ENCODE measurements at regions not wholly inside any gene's neighbourhood (a gene's known extent, or its start where the extent isn't known, plus 50 kb on each side); places are given as distances from the start of the nearest gene placed in this dataset.
"Not testable (repeated sequence)": the region's sequence is repeated elsewhere in the genome, so short reads cannot be mapped to it uniquely, and the experiment has no call there.

DNA sequence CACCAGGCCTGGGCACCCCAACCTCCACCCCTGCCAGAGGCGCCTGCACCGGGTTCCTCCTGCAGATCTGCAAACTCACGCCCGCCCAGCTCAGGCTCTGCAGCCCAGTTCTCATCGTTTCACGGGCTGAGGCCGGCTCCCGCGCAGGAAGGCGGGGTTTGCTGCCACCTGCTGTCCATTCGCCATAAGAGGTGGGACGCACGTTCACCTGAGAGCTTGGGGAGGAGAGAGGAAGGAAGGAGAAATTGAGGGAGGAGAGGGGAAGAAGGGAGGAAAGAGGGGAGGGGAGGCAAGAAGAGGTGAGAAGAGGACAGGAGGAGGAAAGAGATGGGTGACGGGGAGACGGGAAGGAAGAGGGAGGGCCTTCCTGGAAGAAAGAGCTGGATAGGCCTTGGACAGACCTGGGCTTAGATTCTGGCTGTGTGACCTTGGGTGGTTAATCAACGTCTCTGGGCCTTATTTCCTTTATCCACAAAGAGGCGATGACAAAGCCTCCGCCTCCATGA is 114.5 kb downstream of the ADRA2C start:
- DNase-seq (ENCODE audit: low read depth in 2 of 2): peak; percentile 30 to 39

DNA sequence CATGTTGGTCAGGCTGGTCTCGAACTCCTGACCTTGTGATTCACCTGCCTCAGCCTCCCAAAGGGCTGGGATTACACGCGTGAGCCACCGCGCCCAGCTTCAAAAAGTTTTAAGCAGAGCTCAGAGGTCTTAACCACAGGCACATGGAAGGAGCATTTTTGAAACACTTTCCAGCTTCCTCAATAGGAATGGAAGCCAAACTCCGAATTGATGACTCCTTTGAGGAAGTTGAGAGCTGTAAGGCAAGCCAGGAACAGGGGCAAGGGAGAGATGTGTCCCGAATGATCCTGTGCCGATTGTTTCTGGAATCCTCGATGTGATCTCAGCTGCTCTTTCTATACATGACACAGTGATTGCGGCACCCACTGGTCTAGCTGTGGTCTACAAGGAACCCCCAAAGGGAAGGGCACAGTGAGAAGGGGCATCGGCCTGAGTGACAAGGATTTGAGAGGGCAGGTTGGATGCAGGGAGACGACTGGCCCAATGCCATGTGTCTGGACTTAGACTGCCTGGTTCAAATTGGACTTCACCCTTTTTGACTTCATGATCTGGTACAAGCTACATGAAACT is 116.2 kb downstream of the ADRA2C start:
- not testable (repeated sequence) for DNase-seq (ENCODE audit: low read depth in 2 of 2)

DNA sequence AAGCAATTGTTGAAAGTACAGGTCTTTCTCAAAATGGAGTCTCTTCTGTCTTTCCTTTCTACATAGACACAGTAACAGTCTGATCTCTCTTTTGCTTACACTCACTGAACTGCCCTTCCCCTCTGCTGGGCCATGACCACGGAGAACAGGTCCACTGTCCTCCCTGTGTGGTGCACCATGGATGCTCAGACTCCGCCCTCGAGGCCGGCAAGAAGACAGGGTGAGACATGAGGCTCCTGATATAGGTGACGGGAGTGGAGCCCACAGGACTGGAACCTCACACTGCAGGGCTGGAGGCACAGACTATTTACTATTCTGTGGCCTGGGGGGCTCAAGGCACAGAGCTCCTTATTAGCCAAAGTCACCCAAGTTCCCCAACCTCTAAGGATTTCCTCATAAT is 118.1 kb downstream of the ADRA2C start:
- not testable (repeated sequence) for DNase-seq (ENCODE audit: low read depth in 2 of 2)

DNA sequence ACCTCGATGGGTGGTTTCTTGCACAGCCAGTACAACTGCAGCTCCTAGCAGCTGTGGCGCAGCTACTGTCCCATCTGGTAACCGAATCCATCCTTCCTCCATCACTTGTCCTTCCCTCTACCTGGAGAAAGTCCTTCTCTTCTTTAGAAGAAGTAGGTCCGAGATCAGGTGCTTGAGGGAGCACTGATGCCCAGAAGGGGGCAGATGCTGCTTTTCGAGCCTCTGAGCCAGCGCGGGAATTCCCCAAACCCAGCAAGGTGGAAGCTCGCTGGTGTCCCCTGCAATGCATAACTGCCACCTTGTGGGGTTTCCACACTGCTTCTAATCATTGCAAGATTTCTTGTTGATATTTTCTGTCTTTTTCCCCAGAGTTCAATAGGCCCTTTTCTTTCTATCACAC is 127.4 kb downstream of the ADRA2C start:
- DNase-seq (ENCODE audit: low read depth in 2 of 2): not testable (repeated sequence)

DNA sequence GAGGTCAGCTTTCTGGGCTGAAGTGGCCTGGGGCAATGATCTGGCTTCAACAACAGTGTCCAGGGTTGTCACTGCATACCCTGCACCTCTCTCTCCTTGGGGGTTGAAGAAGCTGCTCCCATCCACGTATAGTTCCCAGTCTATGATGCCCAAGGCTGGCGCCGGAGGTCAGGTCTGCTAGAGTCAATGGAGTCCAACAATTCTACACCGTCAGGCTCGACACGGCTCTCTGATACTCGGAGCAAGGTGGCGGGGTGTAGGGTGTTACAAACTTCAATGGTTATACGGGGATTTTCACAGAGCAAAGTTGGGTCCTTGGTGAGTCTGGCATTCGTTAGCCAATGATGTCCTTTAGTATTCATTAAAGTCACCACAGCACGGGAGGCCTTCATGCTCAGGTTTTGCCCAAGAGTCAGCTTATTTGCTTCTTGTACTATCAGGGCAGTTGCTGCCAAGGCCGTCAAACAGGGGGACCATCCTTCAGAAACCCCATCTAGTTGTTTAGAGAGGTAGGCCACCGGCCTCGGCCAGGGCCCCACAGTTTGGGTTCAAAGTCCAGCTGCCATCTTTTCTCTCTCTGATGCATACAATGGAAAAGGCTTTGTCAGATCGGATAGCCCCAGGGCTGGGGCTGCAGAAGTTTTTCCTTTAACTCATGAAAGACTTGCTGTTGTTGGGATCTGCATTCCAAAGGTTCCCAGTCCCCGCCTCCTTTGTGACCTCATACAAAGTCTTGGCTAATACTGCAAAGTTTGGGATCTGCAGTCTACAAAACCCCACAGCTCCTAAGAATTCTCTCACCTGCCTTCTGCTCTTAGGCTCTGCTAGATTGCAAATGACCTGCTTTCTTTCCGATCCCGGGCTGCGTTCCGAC is 128.1 kb downstream of the ADRA2C start:
- DNase-seq (ENCODE audit: low read depth in 2 of 2): not testable (repeated sequence)

DNA sequence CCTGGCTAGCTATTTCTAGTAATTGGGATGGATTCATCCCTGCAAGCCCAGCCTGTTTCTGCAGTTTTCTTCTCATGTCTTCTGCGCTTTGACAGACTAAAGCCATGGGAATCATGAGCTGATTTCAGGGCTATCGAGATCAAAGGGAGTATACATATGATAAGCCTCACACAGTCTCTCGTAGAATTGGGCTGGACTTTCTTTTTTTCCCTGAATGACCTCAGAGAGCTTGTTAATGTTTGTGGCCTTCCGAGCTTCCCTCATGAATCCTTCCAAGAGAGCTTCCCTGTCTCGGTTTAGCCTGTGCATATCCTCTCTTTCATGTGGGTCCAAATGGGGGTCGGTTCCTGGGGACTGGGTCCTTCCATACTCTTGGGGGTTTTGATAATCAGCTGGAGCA is 130.3 kb downstream of the ADRA2C start:
- DNase-seq (ENCODE audit: low read depth in 2 of 2): no peak

DNA sequence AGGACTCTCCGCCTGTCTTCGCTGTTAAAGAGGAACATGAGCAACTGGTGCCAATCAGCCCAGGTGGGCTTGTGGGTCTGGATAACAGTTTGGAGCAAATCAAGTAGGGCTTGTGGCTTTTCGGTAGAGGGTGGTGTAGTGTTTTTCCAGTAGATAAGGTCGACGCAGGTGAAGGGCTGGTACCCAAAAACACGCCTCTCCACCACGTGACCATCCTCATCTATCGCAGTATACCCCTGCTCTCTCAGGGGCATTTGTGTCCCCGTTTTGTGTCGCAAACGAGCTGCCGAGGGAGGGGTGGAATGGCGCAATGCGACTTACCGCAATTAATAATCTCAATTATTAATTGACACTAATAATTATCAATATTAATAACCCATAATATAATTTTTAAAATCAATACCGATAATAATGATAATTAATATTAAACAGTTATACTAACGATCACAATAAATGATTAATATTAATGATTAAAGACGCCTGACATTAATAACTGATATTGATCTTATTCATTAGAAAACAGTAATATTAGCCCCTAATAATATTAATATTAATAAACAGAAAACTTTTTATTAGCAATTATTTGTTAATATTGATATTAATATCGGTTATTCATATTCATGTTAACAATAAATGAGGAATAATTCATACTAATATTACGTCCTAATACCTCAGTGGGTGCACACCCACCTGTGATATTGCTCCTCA is 130.8 kb downstream of the ADRA2C start:
- not testable (repeated sequence) for DNase-seq (ENCODE audit: low read depth in 2 of 2)

DNA sequence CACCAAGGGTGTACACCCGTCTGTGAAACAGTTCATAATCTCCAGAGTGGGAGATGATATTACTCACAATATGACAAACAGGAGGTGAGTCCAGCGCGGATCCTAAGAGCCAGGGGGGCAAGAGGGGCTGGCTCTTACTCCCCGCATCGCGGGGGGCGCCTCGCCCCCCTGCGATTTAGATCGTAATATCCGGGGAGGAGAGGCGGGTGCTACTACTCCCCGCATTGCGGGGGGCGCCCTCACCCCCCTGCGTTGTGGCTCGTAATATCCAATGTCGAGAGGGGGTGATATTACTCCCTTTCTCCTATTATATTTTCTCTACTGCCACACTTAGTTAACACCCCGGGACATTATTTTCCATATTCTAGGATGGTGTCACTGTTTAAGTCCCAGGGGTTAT is 131.9 kb downstream of the ADRA2C start:
- no peak for DNase-seq (ENCODE audit: low read depth in 2 of 2)

DNA sequence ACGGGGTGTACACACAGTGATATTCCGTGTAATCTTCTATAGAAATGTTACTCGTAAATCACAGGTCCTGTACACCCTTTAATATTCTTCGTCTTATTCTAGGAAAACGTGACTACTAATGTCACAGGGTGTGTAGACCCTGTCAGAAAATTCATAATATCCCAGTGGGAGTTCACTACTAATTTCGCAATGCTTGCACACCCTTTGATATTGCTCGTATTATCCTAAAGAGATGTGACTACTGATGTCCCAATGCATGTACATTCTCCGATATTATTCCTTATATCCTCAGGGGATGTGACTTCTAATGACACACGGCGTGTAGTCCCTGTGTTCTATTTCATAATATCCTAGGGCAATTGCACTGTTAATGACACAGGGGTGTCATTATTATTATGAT is 132.7 kb downstream of the ADRA2C start:
- not testable (repeated sequence) for DNase-seq (ENCODE audit: low read depth in 2 of 2)

DNA sequence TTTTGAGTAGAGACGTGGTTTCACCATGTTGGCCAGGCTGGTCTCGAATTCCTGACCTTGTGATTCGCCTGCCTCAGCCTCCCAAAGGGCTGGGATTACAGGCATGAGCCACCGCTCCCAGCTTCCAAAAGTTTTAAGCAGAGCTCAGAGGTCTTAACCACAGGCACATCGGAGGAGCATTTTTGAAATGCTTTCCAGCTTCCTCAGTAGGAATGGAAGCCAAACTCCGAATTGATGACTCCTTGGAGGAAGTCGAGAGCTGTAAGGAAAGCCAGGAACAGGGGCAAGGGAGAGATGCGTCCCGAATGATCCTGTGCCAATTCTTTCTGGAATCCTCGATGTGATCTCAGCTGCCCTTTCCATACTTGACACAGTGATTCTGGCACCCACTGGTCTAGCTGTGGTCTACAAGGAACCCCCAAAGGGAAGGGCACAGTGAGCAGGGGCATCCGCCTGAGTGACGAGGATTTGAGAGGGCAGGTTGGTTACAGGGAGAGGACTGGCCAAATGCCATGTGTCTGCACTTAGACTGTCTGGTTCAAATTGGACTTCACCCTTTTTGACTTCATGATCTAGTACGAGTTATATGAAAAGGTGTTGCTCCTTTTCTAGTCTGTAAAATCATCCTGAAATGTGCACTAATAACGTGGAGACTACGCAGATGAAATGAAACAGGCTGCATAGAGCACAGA is 138.2 kb downstream of the ADRA2C start:
- DNase-seq (ENCODE audit: low read depth in 2 of 2): not testable (repeated sequence)

DNA sequence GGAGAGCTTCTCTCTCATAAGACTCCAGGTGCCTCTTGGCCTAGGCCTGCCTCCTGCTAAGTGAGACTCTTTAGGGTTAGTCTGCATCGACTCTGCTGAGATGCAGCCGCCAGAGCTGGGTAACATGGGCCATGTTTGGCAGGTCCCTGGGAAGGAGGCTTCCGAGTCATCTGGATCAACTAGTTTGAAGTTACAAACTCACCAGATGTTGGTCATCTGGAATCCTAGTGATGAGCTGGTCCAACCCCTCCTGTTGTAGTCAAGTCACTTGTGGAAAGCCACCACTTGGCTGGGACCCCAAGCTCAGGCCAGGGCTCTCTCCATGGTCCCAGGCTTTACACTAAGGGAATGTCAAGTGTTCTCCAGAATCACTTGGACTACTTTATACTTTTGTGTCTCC is 143.4 kb downstream of the ADRA2C start:
- DNase-seq (ENCODE audit: low read depth in 2 of 2): not testable (repeated sequence)

DNA sequence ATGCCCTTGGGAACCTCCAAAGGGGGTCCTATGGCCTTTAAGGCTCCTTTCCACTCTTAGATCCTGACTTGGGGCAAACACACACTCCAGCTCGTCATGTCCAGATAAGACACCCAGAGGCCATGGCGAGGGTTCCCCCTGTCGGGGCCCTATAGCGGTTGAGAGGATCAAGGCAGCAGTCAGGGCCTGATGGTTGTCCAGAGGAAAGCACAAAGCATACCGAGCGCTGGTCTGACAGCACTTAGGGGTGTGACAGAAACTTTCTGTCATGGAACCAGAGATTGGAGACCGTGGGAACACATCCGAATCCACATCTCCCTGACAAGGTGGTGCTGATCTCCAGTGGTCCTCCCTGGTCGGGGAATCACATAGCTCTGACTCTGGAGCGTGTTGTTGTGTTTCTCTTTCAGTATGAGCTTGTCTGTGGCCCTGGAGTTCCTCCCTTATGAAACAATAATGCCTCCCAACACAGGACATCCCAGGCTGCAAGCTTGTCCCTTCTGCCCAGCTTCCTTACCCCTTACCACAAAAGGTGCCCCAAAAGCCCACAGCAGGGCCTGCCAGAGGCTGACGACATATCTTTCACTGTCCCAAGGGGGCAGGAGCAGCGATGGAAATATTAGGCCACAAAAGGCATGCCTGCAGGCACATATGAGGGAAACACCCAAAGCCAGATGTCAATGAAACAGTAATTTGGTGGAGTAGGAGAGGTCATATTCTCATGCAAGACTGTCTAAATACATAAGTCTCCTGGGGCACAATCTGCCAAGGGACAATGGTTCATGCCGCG is 144.2 kb downstream of the ADRA2C start:
- not testable (repeated sequence) for DNase-seq (ENCODE audit: low read depth in 2 of 2)

DNA sequence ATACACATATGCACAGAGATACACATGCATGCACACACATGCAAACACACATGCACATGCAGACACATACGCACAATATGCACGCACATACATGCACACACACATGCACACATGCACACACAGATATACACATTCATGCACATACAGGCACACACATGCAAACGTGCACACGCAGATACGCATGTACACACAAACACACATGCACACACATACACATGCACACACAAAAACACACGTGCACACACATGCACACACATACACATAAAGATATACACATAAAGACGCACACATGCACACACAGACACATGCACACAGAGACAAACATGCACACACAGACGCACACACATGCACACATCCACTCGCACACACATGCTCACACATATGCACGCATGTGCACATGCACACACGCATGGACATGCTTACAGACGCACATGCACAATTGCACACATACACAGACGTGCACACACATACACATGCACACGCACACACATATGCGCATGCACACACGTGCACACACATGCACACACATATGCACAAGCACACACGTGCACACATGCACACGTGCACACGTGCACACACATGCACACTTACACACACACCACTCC is 145.2 kb downstream of the ADRA2C start:
- no peak for DNase-seq (ENCODE audit: low read depth in 2 of 2)

DNA sequence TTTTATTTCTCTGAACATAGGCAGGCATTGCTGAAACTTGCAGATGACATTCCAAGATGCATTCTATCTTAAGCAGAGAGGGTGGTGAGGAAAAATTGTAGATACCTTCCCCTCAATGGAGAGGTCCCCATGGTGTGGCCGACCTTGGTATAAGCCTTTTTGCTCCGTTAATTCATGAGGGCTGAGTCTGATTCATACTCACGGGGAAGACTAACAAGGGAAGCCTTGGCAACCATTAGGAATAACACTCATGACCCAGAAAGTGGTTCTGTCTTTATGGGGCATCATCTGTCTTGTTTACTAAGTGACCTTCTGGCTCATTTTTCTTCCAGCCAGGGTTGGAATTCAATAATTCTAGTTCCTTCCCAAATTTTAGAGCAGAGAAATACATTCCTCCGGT is 148.3 kb downstream of the ADRA2C start:
- not testable (repeated sequence) for DNase-seq (ENCODE audit: low read depth in 2 of 2)

DNA sequence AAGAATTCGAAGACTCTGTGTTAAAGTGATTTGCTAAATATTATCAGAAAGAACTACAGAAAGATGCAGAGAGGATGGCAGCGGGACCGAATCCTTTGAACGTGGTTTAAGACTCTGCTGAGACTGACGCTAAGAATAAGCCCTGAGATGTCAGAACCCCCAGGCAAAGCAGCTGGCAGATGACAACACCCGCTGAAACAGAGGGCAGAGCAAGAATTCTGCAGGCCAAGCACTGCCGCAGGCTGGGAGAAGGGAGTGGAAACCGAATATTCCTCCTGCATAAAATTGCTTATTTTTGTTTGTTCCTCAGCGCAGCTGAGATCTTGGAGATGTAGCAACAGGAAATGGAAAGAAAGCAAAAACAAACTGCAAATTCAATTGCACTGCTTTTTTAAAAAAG is 153.3 kb downstream of the ADRA2C start:
- DNase-seq (ENCODE audit: low read depth in 2 of 2): not testable (repeated sequence)

DNA sequence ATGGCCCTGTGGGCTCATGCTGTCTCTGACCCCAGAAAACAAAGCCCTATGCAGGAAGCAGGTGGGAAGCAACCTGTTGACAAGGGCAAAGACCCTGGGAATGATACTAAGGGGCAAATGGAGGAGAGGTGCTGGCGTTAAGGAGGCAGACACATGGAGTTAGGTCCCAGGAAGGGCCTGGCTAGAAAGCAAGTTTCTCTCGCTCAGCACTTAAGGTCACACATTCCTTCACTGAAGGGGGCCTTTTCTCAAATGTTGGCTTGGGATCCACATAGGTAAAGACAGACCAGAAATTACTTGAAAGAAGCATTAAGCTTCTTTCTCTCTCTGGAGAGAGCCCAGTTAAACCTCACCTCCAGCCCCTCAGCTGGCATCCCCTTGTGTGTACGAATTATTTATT is 155.7 kb downstream of the ADRA2C start:
- not testable (repeated sequence) for DNase-seq (ENCODE audit: low read depth in 2 of 2)

DNA sequence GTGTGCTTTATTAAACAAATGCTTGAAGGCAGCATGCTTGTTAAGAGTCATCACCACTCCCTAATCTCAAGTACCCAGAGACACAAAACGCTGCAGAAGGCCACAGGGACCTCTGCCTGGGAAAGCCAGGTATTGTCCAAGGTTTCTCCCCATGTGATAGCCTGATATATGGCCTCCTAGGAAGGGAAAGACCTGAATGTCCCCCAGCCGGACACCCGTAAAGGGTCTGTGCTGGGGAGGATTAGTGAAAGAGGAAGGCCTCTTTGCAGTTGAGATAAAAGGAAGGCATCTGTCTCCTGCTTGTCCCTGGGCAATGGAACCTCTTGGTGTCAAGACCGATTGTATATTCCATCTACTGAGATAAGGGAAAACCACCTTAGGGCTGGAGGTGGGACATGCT is 159.7 kb downstream of the ADRA2C start:
- not testable (repeated sequence) for DNase-seq (ENCODE audit: low read depth in 2 of 2)

DNA sequence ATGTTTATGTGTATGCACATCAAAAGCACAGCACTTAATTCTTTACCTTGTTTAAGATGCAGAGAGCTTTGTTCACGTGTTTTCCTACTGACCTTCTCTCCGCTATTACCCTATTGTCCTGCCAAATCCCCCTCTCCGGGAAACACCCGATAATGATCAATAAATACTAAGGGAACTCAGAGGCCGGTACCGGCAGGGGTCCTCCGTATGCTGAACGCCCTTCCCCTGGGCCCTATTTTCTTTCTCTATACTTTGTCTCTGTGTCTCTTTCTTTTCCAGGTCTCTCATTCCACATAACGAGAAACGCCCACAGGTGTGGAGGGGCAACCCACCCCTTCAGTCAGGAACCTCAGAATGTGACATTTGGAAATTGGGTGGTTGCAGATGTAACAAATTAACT is 160.1 kb downstream of the ADRA2C start:
- DNase-seq (ENCODE audit: low read depth in 2 of 2): not testable (repeated sequence)

DNA sequence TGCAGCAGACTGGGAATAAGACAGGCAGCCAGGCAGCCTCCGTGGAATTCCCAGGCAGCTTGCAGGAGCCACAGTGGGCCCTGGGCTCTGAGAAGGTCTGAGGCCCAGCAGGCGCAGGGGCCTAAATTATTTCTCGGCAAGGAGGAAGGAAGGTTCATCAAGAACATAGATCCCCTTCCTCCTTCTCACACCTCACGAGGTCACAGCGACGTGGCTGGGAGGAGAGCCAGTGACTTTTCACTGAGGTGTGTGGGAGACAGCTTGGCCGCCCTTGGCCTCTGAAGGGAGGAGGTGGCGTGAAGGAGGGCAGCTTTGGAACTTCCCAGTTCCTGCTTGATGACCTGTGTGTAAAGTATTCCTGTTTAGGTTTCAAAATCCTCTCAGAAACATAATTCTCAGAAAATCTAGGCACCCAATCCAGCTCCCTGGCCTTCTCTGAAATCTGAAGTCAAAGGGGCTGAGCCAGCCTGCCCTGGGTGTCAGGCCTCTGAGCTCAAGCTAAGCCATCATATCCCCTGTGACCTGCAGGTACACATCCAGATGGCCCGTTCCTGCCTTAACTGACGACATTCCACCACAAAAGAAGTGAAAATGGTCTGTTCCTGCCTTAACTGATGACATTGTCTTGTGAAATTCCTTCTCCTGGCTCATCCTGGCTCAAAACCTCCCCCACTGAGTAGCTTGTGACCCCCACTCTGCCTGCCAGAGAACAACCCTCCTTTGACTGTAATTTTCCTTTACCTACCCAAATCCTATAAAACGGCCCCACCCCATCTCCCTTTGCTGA is 161.0 kb downstream of the ADRA2C start:
- DNase-seq (ENCODE audit: low read depth in 2 of 2): not testable (repeated sequence)

DNA sequence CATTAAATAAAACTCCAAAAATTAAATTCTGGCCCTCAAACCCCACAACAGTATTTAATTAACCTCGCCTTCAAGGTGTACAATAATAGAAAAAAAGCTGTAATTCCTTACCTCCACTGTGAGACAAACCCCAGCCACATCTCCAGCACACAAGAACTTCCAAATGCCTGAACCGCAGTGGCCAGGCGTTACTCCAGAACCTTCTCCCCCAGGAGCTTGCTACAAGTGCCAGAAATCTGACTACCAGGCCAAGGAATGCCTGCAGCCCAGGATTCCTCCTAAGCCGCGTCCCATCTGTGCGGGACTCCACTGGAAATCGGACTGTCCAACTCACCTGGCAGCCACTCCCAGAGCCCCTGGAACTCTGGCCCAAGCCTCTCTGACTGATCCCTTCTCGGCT is 163.2 kb downstream of the ADRA2C start:
- DNase-seq (ENCODE audit: low read depth in 2 of 2): not testable (repeated sequence)

Measured in stimulated activated CD8-positive, alpha-beta memory T cell treated with anti-CD3 and anti-CD28 coated beads, Interleukin-2, amount 100 ng/mL, for 1 hour (primary cell).